ENCODE measurements at regions not wholly inside any gene's neighbourhood (a gene's known extent, or its start where the extent isn't known, plus 50 kb on each side); places are given as distances from the start of the nearest gene placed in this dataset.

DNA sequence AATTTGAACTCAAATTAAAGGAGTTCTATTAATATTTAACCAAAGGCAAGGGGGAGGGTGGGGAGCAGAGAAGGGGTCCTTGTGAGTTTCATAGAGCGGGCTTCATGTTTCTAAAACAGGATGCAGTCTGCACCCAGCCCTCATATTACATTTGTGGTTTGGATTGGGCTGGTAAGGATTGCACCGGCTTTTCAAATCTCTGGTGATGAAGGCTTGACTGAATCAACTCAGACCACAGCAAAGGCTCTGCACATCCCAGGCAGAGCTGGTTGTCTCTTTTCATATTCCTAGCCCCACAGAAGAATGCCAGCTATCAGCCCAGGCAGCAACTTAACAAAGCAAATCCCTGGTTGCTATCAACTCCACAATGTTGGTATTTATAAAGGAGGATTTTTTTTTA, 1221.4 kb downstream of the VRK1 start:
- no peak for TF ChIP-seq CTCF (IDR thresholded peaks at IDR 0.05)
- TF ChIP-seq POLR2A (IDR thresholded peaks at IDR 0.05), result no peak
